ENCODE measurements at regions not wholly inside any gene's neighbourhood (a gene's known extent, or its start where the extent isn't known, plus 50 kb on each side); places are given as distances from the start of the nearest gene placed in this dataset.

DNA sequence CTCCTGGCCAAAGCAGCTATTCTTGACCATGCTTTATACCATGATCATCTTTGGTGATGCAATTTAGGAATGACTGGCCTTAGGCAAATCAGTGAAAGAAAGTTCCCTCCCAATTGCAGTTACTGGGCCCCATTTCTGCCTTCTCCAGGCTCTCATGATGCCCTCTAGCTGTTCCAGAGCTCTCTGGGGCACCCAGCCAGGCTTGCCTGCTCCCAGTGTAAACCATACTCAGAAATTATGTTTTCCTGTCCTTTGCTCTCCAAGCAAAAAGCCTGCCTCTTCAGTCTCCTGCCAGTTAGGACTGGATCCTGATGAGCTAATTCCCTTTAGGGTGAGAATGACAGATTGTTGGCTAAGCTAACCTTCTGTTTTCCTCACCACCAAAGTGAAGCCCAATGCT lies 85.3 kb upstream of the RBPJ start:
- no peak for DNase-seq (ENCODE audit: low read depth in 1 of 2, low spot score in 1 of 2)
- no peak overlapping the region for H3K4me3 ChIP-seq (replicated peaks; ENCODE audit: insufficient read depth, low read length)
- H3K27me3 ChIP-seq (ENCODE audit: insufficient read depth, poor library complexity, severe bottlenecking), result no peaks in the 10 kb centered on the region
- TF ChIP-seq GABPA (IDR thresholded peaks at IDR 0.05; ENCODE audit: low read depth), result no peak
- TF ChIP-seq, protein P1, sequence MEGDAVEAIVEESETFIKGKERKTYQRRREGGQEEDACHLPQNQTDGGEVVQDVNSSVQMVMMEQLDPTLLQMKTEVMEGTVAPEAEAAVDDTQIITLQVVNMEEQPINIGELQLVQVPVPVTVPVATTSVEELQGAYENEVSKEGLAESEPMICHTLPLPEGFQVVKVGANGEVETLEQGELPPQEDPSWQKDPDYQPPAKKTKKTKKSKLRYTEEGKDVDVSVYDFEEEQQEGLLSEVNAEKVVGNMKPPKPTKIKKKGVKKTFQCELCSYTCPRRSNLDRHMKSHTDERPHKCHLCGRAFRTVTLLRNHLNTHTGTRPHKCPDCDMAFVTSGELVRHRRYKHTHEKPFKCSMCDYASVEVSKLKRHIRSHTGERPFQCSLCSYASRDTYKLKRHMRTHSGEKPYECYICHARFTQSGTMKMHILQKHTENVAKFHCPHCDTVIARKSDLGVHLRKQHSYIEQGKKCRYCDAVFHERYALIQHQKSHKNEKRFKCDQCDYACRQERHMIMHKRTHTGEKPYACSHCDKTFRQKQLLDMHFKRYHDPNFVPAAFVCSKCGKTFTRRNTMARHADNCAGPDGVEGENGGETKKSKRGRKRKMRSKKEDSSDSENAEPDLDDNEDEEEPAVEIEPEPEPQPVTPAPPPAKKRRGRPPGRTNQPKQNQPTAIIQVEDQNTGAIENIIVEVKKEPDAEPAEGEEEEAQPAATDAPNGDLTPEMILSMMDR (IDR thresholded peaks at IDR 0.05; ENCODE audit: insufficient read depth, low read length), result no peak
- no peak for TF ChIP-seq SPI1 (IDR thresholded peaks at IDR 0.05; ENCODE audit: borderline replicate concordance, low read depth)
- TF ChIP-seq, protein P2, sequence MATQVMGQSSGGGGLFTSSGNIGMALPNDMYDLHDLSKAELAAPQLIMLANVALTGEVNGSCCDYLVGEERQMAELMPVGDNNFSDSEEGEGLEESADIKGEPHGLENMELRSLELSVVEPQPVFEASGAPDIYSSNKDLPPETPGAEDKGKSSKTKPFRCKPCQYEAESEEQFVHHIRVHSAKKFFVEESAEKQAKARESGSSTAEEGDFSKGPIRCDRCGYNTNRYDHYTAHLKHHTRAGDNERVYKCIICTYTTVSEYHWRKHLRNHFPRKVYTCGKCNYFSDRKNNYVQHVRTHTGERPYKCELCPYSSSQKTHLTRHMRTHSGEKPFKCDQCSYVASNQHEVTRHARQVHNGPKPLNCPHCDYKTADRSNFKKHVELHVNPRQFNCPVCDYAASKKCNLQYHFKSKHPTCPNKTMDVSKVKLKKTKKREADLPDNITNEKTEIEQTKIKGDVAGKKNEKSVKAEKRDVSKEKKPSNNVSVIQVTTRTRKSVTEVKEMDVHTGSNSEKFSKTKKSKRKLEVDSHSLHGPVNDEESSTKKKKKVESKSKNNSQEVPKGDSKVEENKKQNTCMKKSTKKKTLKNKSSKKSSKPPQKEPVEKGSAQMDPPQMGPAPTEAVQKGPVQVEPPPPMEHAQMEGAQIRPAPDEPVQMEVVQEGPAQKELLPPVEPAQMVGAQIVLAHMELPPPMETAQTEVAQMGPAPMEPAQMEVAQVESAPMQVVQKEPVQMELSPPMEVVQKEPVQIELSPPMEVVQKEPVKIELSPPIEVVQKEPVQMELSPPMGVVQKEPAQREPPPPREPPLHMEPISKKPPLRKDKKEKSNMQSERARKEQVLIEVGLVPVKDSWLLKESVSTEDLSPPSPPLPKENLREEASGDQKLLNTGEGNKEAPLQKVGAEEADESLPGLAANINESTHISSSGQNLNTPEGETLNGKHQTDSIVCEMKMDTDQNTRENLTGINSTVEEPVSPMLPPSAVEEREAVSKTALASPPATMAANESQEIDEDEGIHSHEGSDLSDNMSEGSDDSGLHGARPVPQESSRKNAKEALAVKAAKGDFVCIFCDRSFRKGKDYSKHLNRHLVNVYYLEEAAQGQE (IDR thresholded peaks at IDR 0.05; ENCODE audit: insufficient replicate concordance, low read depth), result no peak
- no peak overlapping the region for H3K27ac ChIP-seq (replicated peaks)

DNA sequence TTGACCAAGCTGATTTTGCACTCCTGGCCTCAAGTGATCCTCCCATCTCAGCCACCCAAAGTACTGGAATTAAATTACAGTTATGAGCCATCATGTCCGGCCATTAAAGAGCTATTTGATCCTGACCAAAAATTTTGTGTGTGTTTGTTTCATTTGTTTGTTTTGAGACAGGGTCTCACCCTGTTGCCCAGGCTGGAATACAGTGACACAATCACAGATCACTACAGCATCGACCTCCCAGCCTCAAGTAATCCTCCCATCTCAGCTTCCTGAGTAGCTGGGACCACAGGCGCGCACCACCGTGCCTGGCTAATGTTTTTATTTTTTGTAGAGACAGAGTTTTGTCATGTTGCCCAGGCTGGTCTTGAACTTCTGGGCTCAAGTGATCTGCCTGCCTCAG lies 82.9 kb upstream of the RBPJ start:
- H3K4me3 ChIP-seq (replicated peaks; ENCODE audit: insufficient read depth, low read length), result no peak overlapping the region
- DNase-seq (ENCODE audit: low read depth in 1 of 2, low spot score in 1 of 2), result no peak
- no peaks in the 10 kb centered on the region for H3K27me3 ChIP-seq (ENCODE audit: insufficient read depth, poor library complexity, severe bottlenecking)
- TF ChIP-seq SPI1 (IDR thresholded peaks at IDR 0.05; ENCODE audit: borderline replicate concordance, low read depth) (no peak), POLR2AphosphoS5 (IDR thresholded peaks at IDR 0.05; ENCODE audit: low read depth) (no peak), GABPA (IDR thresholded peaks at IDR 0.05; ENCODE audit: low read depth) (no peak)
- TF ChIP-seq, protein P2 (IDR thresholded peaks at IDR 0.05; ENCODE audit: insufficient replicate concordance, low read depth), result no peak
- TF ChIP-seq, protein P1 (IDR thresholded peaks at IDR 0.05; ENCODE audit: insufficient read depth, low read length), result no peak
- no peak overlapping the region for H3K27ac ChIP-seq (replicated peaks)

DNA sequence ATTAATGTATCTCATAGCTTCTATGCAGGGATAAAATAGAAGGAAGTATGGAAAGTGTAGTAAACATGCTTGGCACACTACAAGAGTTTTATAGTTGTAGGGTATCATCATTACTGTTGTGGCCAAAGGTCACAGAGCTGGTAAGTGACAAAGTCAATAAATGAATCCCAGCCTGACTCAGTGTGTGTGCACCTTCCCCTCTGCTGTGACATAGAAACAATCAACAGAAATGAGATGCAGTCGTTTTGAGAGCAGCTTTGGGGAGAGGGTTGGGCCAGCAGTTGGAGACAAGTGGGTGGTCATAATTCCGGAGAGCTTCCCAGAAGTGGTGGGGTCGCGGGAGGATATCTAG lies 82.4 kb upstream of the RBPJ start:
- DNase-seq (ENCODE audit: low read depth in 1 of 2, low spot score in 1 of 2), result no peak
- Histone ChIP-seq H3K27ac (replicated peaks) (no peak overlapping the region), H3K27me3 (ENCODE audit: insufficient read depth, poor library complexity, severe bottlenecking) (no peaks in the 10 kb centered on the region), H3K4me3 (replicated peaks; ENCODE audit: insufficient read depth, low read length) (no peak overlapping the region)
- TF ChIP-seq, protein P1 (IDR thresholded peaks at IDR 0.05; ENCODE audit: insufficient read depth, low read length), result no peak
- TF ChIP-seq POLR2AphosphoS5 (IDR thresholded peaks at IDR 0.05; ENCODE audit: low read depth) (no peak), SPI1 (IDR thresholded peaks at IDR 0.05; ENCODE audit: borderline replicate concordance, low read depth) (no peak), GABPA (IDR thresholded peaks at IDR 0.05; ENCODE audit: low read depth) (no peak)
- TF ChIP-seq, protein P2 (IDR thresholded peaks at IDR 0.05; ENCODE audit: insufficient replicate concordance, low read depth), result no peak

All from HL-60 (cell line).